ENCODE measurements at regions not wholly inside any gene's neighbourhood (a gene's known extent, or its start where the extent isn't known, plus 50 kb on each side); places are given as distances from the start of the nearest gene placed in this dataset.

DNA sequence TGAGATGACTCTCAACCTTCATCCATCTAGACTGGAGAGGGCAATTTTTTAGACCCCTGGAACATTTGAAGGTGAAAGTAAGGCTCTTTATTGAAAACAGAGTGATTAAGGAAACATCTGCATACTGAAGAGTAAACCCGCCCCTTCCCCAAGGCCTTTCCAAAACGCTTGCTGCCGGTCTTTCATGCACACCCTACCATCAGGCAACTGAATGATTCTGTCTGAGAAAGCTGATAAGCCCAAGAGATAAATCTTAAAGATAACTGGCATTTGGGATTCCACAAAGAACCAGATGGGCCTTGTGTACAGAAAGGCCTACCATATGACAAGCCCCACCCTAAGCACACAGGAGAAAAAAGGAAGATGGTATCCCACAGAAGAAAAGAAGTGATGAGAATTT, 54.4 kb upstream of the PIK3R1 start:
- Histone ChIP-seq H3K27me3 (replicated peaks in 1 of 4; ENCODE audit: control extremely low read depth in 1 of 4, control insufficient read depth in 3 of 4, insufficient read depth in 4 of 4, low read length in 3 of 4) (no peaks in the 10 kb centered on the region), H3K36me3 (replicated peaks in 1 of 2; ENCODE audit: control extremely low read depth in 1 of 2, control insufficient read depth in 1 of 2, extremely low read depth in 1 of 2, insufficient read depth in 2 of 2, low read length in 1 of 2) (no peaks in the 10 kb centered on the region), H3K79me2 (ENCODE audit: control insufficient read depth, insufficient read depth, low read length) (no peaks in the 10 kb centered on the region), H3K9ac (ENCODE audit: low read length) (no peak overlapping the region), H3K4me1 (ENCODE audit: control insufficient read depth in 2 of 2, insufficient read depth in 2 of 2, low read length in 2 of 2) (no peaks in the 10 kb centered on the region), H4K20me1 (ENCODE audit: control insufficient read depth, insufficient read depth, low read length, poor library complexity, severe bottlenecking) (no peaks in the 10 kb centered on the region), H3K4me2 (replicated peaks; ENCODE audit: low read depth, low read length, poor library complexity, severe bottlenecking) (no peak overlapping the region), H3K4me3 (ENCODE audit: control extremely low read depth in 1 of 5, extremely low read depth in 1 of 5, insufficient read depth in 1 of 5, low read depth in 2 of 5, low read length in 4 of 5) (no peak overlapping the region), H2AFZ (ENCODE audit: insufficient read depth, low read depth, low read length, poor library complexity, severe bottlenecking) (no peak overlapping the region), H3K9me3 (ENCODE audit: control extremely low read depth in 1 of 3, control insufficient read depth in 2 of 3, insufficient read depth in 1 of 3, low read length in 2 of 3) (no peaks in the 10 kb centered on the region), H3K27ac (ENCODE audit: low read length in 2 of 2) (no peak overlapping the region)
- TF ChIP-seq, protein P1, sequence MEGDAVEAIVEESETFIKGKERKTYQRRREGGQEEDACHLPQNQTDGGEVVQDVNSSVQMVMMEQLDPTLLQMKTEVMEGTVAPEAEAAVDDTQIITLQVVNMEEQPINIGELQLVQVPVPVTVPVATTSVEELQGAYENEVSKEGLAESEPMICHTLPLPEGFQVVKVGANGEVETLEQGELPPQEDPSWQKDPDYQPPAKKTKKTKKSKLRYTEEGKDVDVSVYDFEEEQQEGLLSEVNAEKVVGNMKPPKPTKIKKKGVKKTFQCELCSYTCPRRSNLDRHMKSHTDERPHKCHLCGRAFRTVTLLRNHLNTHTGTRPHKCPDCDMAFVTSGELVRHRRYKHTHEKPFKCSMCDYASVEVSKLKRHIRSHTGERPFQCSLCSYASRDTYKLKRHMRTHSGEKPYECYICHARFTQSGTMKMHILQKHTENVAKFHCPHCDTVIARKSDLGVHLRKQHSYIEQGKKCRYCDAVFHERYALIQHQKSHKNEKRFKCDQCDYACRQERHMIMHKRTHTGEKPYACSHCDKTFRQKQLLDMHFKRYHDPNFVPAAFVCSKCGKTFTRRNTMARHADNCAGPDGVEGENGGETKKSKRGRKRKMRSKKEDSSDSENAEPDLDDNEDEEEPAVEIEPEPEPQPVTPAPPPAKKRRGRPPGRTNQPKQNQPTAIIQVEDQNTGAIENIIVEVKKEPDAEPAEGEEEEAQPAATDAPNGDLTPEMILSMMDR (IDR thresholded peaks at IDR 0.05), result no peak
- TF ChIP-seq EZH2 (IDR thresholded peaks at IDR 0.05; ENCODE audit: borderline replicate concordance, insufficient read depth, low read depth, low read length, poor library complexity, severe bottlenecking), result no peak
- intact Hi-C loops (cut with micrococcal nuclease), result no loop called here
- no peak for DNase-seq
- no peaks in the 10 kb centered on the region for H3K9me3 Mint-ChIP-seq (ENCODE audit: insufficient read depth)
- no peak overlapping the region for H3K27ac Mint-ChIP-seq
- ChIA-PET CTCF (interaction anchor here (0.6 kb wide), 1 partner anchor 244 kb away, joined by 3 read pairs; no protein-coding TSS in a partner anchor), POLR2A (no interaction called here)
- H3K27me3 Mint-ChIP-seq, result no peaks in the 10 kb centered on the region
- ATAC-seq (ENCODE audit: low read depth), result no peak
- no peak overlapping the region for H3K4me3 Mint-ChIP-seq
- no peaks in the 10 kb centered on the region for H3K4me1 Mint-ChIP-seq
- WGBS (ENCODE audit: insufficient coverage), result no CpG with 5 or more reads among the region's 3 CpGs

DNA sequence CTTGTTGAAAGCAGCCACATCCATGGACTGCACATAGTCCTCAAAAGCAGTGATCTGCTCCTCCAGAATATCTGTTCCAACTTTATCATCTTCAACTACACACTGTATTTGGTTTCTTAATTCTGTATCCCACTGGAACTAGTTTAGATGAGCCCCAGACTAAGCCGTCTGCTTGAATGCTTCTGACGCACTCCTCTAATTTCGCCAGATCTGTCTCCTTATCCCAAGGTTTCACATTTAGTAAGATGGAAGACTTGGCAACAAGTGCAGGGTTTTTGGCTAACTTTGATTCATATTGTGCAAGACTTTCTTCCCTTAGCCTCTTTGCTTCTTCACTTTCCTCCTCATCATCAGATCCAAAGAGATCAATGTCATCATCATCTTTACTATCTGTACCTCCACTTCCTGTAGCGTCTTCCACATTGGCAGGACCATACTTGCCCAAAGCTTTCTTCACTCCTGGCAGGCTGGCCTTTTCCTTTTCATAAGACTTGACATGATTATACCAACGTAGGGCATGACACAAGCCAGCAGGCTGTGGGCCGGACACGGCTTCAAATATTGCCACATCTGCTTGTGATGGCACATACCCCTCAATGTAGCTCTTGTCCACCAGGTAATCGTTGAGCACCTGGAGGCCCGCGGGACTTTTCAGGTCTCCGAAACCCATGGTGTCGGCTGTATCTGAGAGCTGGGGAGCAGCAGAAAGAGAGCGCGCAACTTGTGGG, 56.2 kb upstream of the PIK3R1 start:
- WGBS (ENCODE audit: insufficient coverage), result 97% methylated on average over 11 of the region's 14 CpGs
- Histone ChIP-seq H2AFZ (ENCODE audit: insufficient read depth, low read depth, low read length, poor library complexity, severe bottlenecking) (no peak overlapping the region), H3K4me2 (replicated peaks; ENCODE audit: low read depth, low read length, poor library complexity, severe bottlenecking) (no peak overlapping the region), H3K4me3 (ENCODE audit: control extremely low read depth in 1 of 5, extremely low read depth in 1 of 5, insufficient read depth in 1 of 5, low read depth in 2 of 5, low read length in 4 of 5) (no peak overlapping the region), H3K27me3 (replicated peaks in 1 of 4; ENCODE audit: control extremely low read depth in 1 of 4, control insufficient read depth in 3 of 4, insufficient read depth in 4 of 4, low read length in 3 of 4) (no peaks in the 10 kb centered on the region), H3K27ac (ENCODE audit: low read length in 2 of 2) (no peak overlapping the region), H3K79me2 (ENCODE audit: control insufficient read depth, insufficient read depth, low read length) (no peaks in the 10 kb centered on the region), H3K9me3 (ENCODE audit: control extremely low read depth in 1 of 3, control insufficient read depth in 2 of 3, insufficient read depth in 1 of 3, low read length in 2 of 3) (no peaks in the 10 kb centered on the region), H3K9ac (ENCODE audit: low read length) (no peak overlapping the region), H3K36me3 (replicated peaks in 1 of 2; ENCODE audit: control extremely low read depth in 1 of 2, control insufficient read depth in 1 of 2, extremely low read depth in 1 of 2, insufficient read depth in 2 of 2, low read length in 1 of 2) (no peaks in the 10 kb centered on the region), H4K20me1 (ENCODE audit: control insufficient read depth, insufficient read depth, low read length, poor library complexity, severe bottlenecking) (no peaks in the 10 kb centered on the region), H3K4me1 (ENCODE audit: control insufficient read depth in 2 of 2, insufficient read depth in 2 of 2, low read length in 2 of 2) (no peaks in the 10 kb centered on the region)
- POLR2A ChIA-PET, result no interaction called here
- DNase-seq, result no peak
- no peak for ATAC-seq (ENCODE audit: low read depth)
- no peak overlapping the region for H3K27ac Mint-ChIP-seq
- H3K27me3 Mint-ChIP-seq, result no peaks in the 10 kb centered on the region
- no peak overlapping the region for H3K4me3 Mint-ChIP-seq
- no peak for TF ChIP-seq EZH2 (IDR thresholded peaks at IDR 0.05; ENCODE audit: borderline replicate concordance, insufficient read depth, low read depth, low read length, poor library complexity, severe bottlenecking)
- TF ChIP-seq, protein P1 (IDR thresholded peaks at IDR 0.05), result no peak
- intact Hi-C loops (cut with micrococcal nuclease), result no loop called here
- H3K9me3 Mint-ChIP-seq (ENCODE audit: insufficient read depth), result no peaks in the 10 kb centered on the region
- no peaks in the 10 kb centered on the region for H3K4me1 Mint-ChIP-seq
- CTCF ChIA-PET, result no interaction called here

Measured in B cell (primary cell).